ENCODE measurements at regions not wholly inside any gene's neighbourhood (a gene's known extent, or its start where the extent isn't known, plus 50 kb on each side); places are given as distances from the start of the nearest gene placed in this dataset.

DNA sequence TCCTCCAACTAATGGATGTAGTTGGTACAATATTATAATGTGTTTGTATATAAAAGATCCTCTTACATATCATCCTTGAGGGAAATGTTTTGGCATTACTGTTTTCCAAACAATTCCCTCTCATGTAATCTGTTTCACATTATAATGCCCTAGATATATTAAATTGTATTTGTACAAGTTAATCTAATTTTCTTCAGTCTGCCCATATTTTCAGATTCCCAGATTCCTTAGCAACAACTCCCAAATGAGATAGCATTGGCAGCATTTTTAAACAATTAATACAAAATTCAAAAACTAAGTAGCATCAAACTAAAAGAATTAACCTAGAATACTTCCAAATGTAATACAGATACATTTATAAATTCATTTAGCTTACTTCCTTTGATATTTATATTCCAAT lies 860.2 kb downstream of the C12orf50 start:
- no peak overlapping the region for H3K4me3 ChIP-seq (ENCODE audit: low read depth, low read length)
- no peak for TF ChIP-seq CTCF (IDR thresholded peaks at IDR 0.05; ENCODE audit: insufficient read depth, low read length, poor library complexity, severe bottlenecking)
- no peaks in the 10 kb centered on the region for H3K36me3 ChIP-seq (ENCODE audit: control insufficient read depth, insufficient read depth, low read length)
- no peaks in the 10 kb centered on the region for H3K27me3 ChIP-seq (ENCODE audit: control insufficient read depth, insufficient read depth, low read length)
- DNase-seq (ENCODE audit: low read depth): no peak

DNA sequence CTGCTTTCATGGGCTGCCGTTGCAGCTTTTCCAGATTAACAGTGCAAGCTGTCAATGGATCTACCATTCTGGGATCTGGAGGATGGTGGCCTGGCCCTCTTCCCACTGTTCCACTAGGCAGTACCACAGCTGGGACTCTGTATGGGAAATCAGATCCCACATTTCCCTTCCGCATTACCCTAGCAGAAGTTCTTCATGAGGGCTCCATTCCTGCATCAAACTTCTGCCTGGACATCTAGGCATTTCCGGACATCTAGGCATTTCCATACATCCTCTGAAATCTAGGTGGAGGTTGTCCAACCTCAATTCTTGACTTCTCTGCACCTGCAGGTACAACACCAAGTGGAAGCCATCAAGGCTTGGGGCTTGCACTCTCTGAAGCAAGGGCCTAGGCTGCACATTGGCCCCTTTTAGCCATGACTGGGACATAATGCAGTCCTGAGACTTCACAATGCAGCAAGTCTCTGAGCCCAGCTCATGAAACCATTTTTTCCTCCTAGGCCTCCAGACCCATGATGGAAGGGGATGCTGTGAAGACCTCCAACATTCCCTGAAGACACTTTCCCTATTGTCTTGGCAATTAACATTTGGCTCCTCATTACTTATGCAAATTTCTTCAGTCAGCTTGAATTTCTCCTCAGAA lies 863.3 kb downstream of the C12orf50 start:
- no peaks in the 10 kb centered on the region for H3K36me3 ChIP-seq (ENCODE audit: control insufficient read depth, insufficient read depth, low read length)
- H3K4me3 ChIP-seq (ENCODE audit: low read depth, low read length): no peak overlapping the region
- no peak for TF ChIP-seq CTCF (IDR thresholded peaks at IDR 0.05; ENCODE audit: insufficient read depth, low read length, poor library complexity, severe bottlenecking)
- H3K27me3 ChIP-seq (ENCODE audit: control insufficient read depth, insufficient read depth, low read length): no peaks in the 10 kb centered on the region
- no peak for DNase-seq (ENCODE audit: low read depth)

- no peak for TF ChIP-seq CTCF (IDR thresholded peaks at IDR 0.05; ENCODE audit: insufficient read depth, low read length, poor library complexity, severe bottlenecking)
- H3K4me3 ChIP-seq (ENCODE audit: low read depth, low read length): no peak overlapping the region
- no peak for DNase-seq (ENCODE audit: low read depth)
- no peaks in the 10 kb centered on the region for H3K36me3 ChIP-seq (ENCODE audit: control insufficient read depth, insufficient read depth, low read length)
- no peaks in the 10 kb centered on the region for H3K27me3 ChIP-seq (ENCODE audit: control insufficient read depth, insufficient read depth, low read length)
Observed at GRCh38 chr12:87163122-87163521, 866.1 kb downstream of the C12orf50 start.

- no peaks in the 10 kb centered on the region for H3K27me3 ChIP-seq (ENCODE audit: control insufficient read depth, insufficient read depth, low read length)
- no peak overlapping the region for H3K4me3 ChIP-seq (ENCODE audit: low read depth, low read length)
- no peaks in the 10 kb centered on the region for H3K36me3 ChIP-seq (ENCODE audit: control insufficient read depth, insufficient read depth, low read length)
- no peak for DNase-seq (ENCODE audit: low read depth)
- TF ChIP-seq CTCF (IDR thresholded peaks at IDR 0.05; ENCODE audit: insufficient read depth, low read length, poor library complexity, severe bottlenecking): no peak
Observed at GRCh38 chr12:87160848-87161601, 868.2 kb downstream of the C12orf50 start.

GRCh38 chr12:87157791-87158190 lies 871.4 kb downstream of the C12orf50 start:
- DNase-seq (ENCODE audit: low read depth): peak; percentile 77
- no peak for TF ChIP-seq CTCF (IDR thresholded peaks at IDR 0.05; ENCODE audit: insufficient read depth, low read length, poor library complexity, severe bottlenecking)
- no peaks in the 10 kb centered on the region for H3K36me3 ChIP-seq (ENCODE audit: control insufficient read depth, insufficient read depth, low read length)
- H3K27me3 ChIP-seq (ENCODE audit: control insufficient read depth, insufficient read depth, low read length): no peaks in the 10 kb centered on the region
- H3K4me3 ChIP-seq (ENCODE audit: low read depth, low read length): no peak overlapping the region
